IPS DF 6.9 (cell line): ENCODE measurements at regions not wholly inside any gene's neighbourhood (a gene's known extent, or its start where the extent isn't known, plus 50 kb on each side); places are given as distances from the start of the nearest gene placed in this dataset.
"Not testable (repeated sequence)": the region's sequence is repeated elsewhere in the genome, so short reads cannot be mapped to it uniquely, and the experiment has no call there.

Experiments
- DNase-seq: peaks from one replicate; pipeline ENCODE4 v3.0.0-alpha.2; 2013; ENCODE audit warnings: low read depth, low spot score
- H3K27ac ChIP-seq: one replicate; pipeline ENCODE4 v1.5.1; 2013; ENCODE audit warnings: low read length, control low read depth
- H3K27me3 ChIP-seq: 2 replicates; pipeline ENCODE4 v1.6.1; 2013; ENCODE audit warnings: mild to moderate bottlenecking, low read length; ENCODE audit not compliant: control insufficient read depth, insufficient read depth
- H3K36me3 ChIP-seq: 2 replicates; pipeline ENCODE4 v1.6.1; 2013; ENCODE audit warnings: low read length; ENCODE audit not compliant: control insufficient read depth, insufficient read depth
- H3K4me1 ChIP-seq: 2 replicates; pipeline ENCODE4 v1.6.1; 2013; ENCODE audit warnings: low read length; ENCODE audit not compliant: control insufficient read depth, insufficient read depth
- H3K4me3 ChIP-seq: 2 replicates; pipeline ENCODE4 v1.5.1; 2013; ENCODE audit warnings: mild to moderate bottlenecking, low read length
- H3K9me3 ChIP-seq: 2 replicates; pipeline ENCODE4 v1.6.1; 2013; ENCODE audit warnings: low read length, inconsistent platforms; ENCODE audit not compliant: control insufficient read depth, insufficient read depth
- WGBS: extraction: QIAGEN DNeasy Blood & Tissue Kit; methylation state at CpG from one replicate; pipeline ENCODE4 v1.1.7; 2013; ENCODE audit warnings: mixed read lengths, missing lambda C conversion rate; ENCODE audit not compliant: insufficient read length, insufficient coverage; 5-methylcytosine and 5-hydroxymethylcytosine counted together

- Histone ChIP-seq H3K36me3 (no peaks in the 10 kb centered on the region), H3K27ac (no peak overlapping the region), H3K9me3 (no peaks in the 10 kb centered on the region), H3K4me3 (no peak overlapping the region), H3K4me1 (no peaks in the 10 kb centered on the region), H3K27me3 (no peaks in the 10 kb centered on the region)
- no CpG with 5 or more reads among the region's 2 CpGs for WGBS
- DNase-seq = no peak
These were observed 81.6 kb upstream of the ARMC3 start for GRCh38 chr10:22846294-22846693.

- WGBS = no CpG with 5 or more reads among the region's 5 CpGs
- H3K4me3 ChIP-seq = no peak overlapping the region
- no peaks in the 10 kb centered on the region for H3K9me3 ChIP-seq
- no peak overlapping the region for H3K27ac ChIP-seq
- peaks cover 1% of the 10 kb centered on the region; the same call in 1 of the 2 replicates for H3K4me1 ChIP-seq
- H3K36me3 ChIP-seq = no peaks in the 10 kb centered on the region
- no peaks in the 10 kb centered on the region for H3K27me3 ChIP-seq
- DNase-seq = no peak
These were observed 88.2 kb upstream of the ARMC3 start for GRCh38 chr10:22839639-22840038.

DNA sequence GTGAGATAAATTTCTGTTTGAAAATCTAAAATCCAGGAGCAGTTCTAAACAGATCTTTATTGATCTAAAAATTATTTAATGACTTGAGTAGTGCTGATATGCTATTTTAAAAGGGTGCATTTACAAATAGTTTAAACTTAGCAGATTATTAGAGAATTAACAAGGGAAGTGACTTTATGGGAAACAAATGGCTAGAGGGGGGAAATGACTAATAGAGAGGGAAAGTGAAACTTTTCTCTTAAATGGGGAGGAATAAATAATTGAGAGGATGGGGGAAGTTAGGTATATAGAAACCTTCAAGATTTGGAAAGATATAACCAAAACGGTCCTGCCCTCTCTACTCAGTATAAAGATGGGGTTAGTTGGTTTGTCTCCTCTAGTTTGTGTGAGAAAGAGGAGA, 90.1 kb upstream of the ARMC3 start:
- Histone ChIP-seq H3K4me3 (no peak overlapping the region), H3K36me3 (no peaks in the 10 kb centered on the region), H3K27me3 (no peaks in the 10 kb centered on the region), H3K27ac (no peak overlapping the region), H3K4me1 (peaks cover 1% of the 10 kb centered on the region; the same call in 1 of the 2 replicates), H3K9me3 (no peaks in the 10 kb centered on the region)
- DNase-seq = no peak
- no CpG with 5 or more reads among the region's 1 CpG for WGBS

DNA sequence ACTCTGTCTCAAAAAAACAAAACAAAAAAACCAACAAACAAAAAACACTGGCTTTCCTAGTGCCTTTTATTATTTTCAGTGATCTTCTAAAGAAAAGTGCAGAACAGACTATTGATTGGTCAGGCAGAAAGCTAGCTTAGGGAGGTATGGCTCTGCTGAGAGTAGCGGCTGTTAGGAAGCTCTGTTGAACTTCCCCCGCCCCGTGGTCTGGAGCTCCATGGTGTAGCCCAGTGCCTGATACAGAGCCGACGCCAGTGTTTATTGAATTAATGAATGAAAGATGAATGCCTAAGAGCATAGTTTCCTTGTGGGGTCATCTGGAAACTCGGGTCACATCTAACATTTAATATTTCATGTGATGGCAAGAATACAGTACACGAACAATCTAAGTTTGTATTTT, 90.5 kb upstream of the ARMC3 start:
- Histone ChIP-seq H3K27ac (no peak overlapping the region), H3K9me3 (no peaks in the 10 kb centered on the region), H3K27me3 (no peaks in the 10 kb centered on the region), H3K4me3 (no peak overlapping the region), H3K36me3 (no peaks in the 10 kb centered on the region), H3K4me1 (peaks cover 1% of the 10 kb centered on the region; the same call in 1 of the 2 replicates)
- DNase-seq = no peak
- 100% methylated on average over 1 of the region's 7 CpGs for WGBS

- Histone ChIP-seq H3K27me3 (no peaks in the 10 kb centered on the region), H3K4me1 (no peaks in the 10 kb centered on the region), H3K9me3 (no peaks in the 10 kb centered on the region), H3K36me3 (no peaks in the 10 kb centered on the region), H3K27ac (no peak overlapping the region), H3K4me3 (no peak overlapping the region)
- WGBS = no CpG with 5 or more reads among the region's 3 CpGs
- no peak for DNase-seq
These were observed 93.4 kb upstream of the ARMC3 start for GRCh38 chr10:22834471-22834870.

DNA sequence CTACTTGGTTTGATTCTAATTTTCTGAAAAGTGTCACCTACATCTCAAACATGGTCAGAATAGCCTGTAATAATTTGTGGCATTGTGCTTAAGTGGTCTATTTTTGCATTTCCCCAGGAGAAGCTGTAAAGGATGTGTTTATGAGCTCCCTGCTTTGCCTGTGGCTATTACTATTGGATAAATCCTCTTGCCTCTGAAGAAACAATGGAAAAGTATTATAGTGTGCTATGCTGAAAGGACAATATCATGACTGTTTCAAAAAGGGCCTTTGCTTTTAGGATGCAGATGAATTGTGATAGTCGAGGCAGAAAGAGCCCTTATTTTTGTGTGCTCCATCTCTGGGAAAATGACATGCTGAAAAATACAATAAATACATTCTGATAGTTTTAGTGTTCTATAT, 94.1 kb upstream of the ARMC3 start:
- Histone ChIP-seq H3K9me3 (no peaks in the 10 kb centered on the region), H3K4me1 (no peaks in the 10 kb centered on the region), H3K27me3 (no peaks in the 10 kb centered on the region), H3K27ac (no peak overlapping the region), H3K4me3 (no peak overlapping the region), H3K36me3 (no peaks in the 10 kb centered on the region)
- no peak for DNase-seq
- no CpG with 5 or more reads among the region's 1 CpG for WGBS

DNA sequence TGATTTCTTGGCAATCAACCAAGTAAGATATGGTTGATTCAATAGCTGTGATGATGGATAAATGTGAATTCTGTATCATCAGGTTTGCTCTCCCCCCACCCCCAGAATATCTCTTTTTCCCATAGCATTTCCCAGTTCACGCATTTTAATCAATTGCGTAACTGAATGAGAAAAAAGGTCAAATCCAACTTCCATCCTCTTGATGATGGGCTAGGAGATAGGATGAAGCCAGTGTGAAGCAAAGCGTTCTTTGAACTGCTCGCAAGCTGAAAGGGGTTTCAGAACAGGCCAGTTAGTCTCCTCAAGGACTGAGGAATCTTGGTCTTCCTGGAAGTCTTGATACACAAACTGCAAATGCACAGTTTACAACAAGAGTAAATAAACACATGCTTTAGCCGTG, 94.5 kb upstream of the ARMC3 start:
- Histone ChIP-seq H3K9me3 (no peaks in the 10 kb centered on the region), H3K27ac (no peak overlapping the region), H3K27me3 (no peaks in the 10 kb centered on the region), H3K4me1 (no peaks in the 10 kb centered on the region), H3K36me3 (no peaks in the 10 kb centered on the region), H3K4me3 (no peak overlapping the region)
- no peak for DNase-seq
- no CpG with 5 or more reads among the region's 5 CpGs for WGBS

DNA sequence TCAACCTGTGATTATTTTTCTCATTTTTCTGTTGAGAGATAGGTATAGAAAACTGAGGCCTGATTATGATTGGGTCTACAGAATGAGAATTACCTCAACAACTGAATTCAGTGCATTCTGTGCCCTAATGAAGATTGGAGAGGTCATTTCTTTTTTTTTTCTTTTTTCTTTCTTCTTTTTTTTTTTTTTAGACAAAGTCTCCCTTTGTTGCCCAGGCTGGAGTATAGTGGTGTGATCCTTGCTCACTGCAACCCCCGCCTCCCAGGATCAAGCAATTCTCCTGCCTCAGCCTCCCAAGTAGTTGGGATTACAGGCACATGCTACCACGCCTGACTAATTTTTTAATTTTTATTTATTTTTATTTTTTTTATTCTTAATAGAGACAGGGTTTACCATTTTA, 95.0 kb upstream of the ARMC3 start:
- H3K27me3 ChIP-seq = no peaks in the 10 kb centered on the region
- no peak overlapping the region for H3K27ac ChIP-seq
- no peak for DNase-seq
- H3K9me3 ChIP-seq = no peaks in the 10 kb centered on the region
- WGBS = no CpG with 5 or more reads among the region's 2 CpGs
- no peaks in the 10 kb centered on the region for H3K4me1 ChIP-seq
- H3K36me3 ChIP-seq = no peaks in the 10 kb centered on the region
- H3K4me3 ChIP-seq = no peak overlapping the region

DNA sequence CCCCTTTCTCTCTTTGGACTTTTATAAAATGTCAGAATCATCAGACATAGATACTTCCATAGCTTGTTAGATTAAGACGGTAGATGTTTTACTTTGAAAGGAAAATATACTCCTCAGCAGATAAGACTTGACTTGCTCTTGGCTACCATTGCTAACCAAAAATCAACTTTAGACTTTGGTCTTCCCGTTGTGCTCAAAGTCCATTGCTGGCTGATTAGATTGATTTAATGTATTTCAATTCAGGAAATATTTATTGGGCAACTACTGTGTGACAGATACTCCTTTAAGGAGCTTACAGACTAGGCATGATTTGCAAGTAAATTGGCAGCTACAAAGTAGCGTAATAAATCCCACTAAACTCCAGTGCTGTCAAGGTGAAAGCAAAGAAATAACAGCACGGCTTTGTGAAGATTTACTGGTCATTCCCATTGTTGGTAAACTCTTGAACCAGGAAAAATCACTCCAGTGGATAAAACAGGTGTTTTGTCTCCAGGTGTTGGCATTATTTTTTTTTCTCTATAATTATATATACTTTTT, 95.7 kb upstream of the ARMC3 start:
- DNase-seq = no peak
- Histone ChIP-seq H3K27me3 (no peaks in the 10 kb centered on the region), H3K36me3 (no peaks in the 10 kb centered on the region), H3K4me1 (no peaks in the 10 kb centered on the region), H3K27ac (no peak overlapping the region), H3K4me3 (no peak overlapping the region), H3K9me3 (no peaks in the 10 kb centered on the region)
- no CpG with 5 or more reads among the region's 4 CpGs for WGBS

GRCh38 chr10:22831586-22831985, 96.3 kb upstream of the ARMC3 start:
- Histone ChIP-seq H3K4me1 (no peaks in the 10 kb centered on the region), H3K27me3 (no peaks in the 10 kb centered on the region), H3K9me3 (no peaks in the 10 kb centered on the region), H3K36me3 (no peaks in the 10 kb centered on the region), H3K4me3 (no peak overlapping the region), H3K27ac (no peak overlapping the region)
- no CpG with 5 or more reads among the region's 8 CpGs for WGBS
- no peak for DNase-seq

GRCh38 chr10:22828712-22829111, 99.1 kb upstream of the ARMC3 start:
- H3K27me3 ChIP-seq, DNase-seq, H3K4me3 ChIP-seq, H3K36me3 ChIP-seq, H3K4me1 ChIP-seq, H3K9me3 ChIP-seq, H3K27ac ChIP-seq: not testable (repeated sequence)
